ENCODE measurements at regions not wholly inside any gene's neighbourhood (a gene's known extent, or its start where the extent isn't known, plus 50 kb on each side); places are given as distances from the start of the nearest gene placed in this dataset.

DNA sequence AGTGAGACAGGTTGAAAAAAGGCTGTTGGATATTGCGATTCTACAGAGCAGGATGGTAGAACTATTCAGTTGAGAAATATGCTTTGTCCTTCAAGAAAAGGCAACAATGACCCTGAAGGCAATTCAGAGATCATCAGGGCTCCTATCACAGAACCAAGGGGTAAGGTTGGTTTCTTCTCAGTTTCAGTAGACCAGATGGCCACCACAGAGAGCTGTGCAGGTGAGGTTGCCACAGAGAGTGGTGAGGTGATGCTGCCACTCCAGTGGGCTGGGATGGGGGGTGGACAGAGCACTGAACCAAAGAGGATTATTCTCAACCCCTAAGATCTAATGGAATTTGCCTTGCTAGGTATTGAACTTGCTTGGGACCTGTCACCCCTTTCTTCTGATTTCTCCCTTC is 64.6 kb upstream of the ZBTB7C start:
- TF ChIP-seq SUZ12 (IDR thresholded peaks at IDR 0.05; ENCODE audit: extremely low read depth, insufficient read depth, insufficient read length), result no peak
- TF ChIP-seq ZNF274 (IDR thresholded peaks at IDR 0.05; ENCODE audit: low read depth, low read length), result no peak
- TF ChIP-seq YY1 (IDR thresholded peaks at IDR 0.05; ENCODE audit: insufficient read depth, insufficient read length), result no peak
